Activated CD4-positive, alpha-beta T cell treated with anti-CD3 and anti-CD28 coated beads, Interleukin-10, Interleukin-2, amounts not matched to agents 100 ng/mL and 50 ng/mL, durations not matched to agents 16 hours and 8 hours (primary cell): ENCODE measurements at regions not wholly inside any gene's neighbourhood (a gene's known extent, or its start where the extent isn't known, plus 50 kb on each side); places are given as distances from the start of the nearest gene placed in this dataset.
"Not testable (repeated sequence)": the region's sequence is repeated elsewhere in the genome, so short reads cannot be mapped to it uniquely, and the experiment has no call there.

Source experiments
- DNase-seq: peaks from one replicate; pipeline ENCODE4 v3.0.0-alpha.2; 2020

- no peak for DNase-seq
These were observed 286.4 kb downstream of the PRDM5 start for GRCh38 chr4:120636120-120636630.

GRCh38 chr4:120633810-120634209 is 288.7 kb downstream of the PRDM5 start:
- DNase-seq, result no peak

DNA sequence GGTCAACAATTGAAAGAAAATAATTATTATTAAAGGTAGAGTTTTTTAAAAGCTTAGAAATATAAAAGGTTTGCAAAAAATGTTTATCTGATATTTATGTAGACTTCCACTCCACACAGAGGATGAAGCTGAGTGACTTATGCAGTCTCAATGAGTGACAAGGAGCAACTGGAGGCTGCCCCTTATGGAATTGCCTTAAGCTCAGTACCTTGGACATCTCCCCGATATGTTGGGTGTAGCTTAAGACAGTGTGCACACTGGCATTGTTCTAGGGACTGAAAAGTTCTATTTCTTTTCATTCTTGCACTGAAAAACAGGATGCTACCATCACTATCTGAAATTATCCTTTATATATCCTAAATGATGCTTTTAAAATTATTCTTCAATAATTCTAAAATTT is 292.1 kb downstream of the PRDM5 start:
- DNase-seq, result no peak

DNA sequence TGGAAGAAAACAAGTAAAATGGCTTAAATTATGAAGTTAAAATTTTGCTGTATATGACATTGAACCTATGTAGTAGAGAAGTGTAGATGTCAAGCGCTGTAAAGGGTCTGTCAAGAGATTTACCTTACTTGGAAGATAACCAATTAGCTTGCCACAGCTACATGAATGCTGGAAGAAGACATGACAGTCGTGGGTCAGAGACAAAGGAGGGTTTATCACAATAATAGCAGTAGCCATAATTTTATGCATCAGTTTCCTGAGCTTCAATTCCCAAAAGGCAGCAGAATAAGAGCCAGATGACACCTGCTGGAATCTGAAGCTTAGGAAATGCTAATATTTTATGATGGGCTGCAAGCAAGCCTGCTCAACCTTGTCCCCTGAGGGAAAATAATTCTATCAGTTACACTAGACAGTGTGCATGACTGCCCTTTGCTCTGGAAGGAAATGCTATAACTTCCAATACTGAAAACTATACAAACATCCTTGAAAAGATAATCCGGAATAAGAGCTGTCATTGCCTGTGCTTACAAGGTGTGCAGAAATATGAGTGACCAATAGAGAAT is 292.9 kb downstream of the PRDM5 start:
- no peak for DNase-seq

DNA sequence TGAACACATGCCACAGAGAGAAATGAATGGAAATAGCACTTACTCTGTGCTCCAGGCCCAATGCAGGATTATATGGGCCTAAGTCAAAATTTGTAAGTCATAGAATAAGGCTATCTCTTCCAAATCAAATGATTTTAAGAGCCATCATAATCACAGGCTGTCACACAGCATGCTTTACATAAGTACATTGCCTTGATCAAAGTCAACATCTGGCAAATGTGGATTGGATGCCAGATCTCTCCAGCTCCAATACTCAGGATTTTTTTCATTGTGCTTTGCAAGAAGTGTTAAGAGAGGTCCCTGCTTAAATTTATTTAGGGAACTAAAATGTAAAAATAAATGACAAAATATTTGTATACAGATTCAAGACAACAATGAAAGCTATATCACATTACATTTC is 299.9 kb downstream of the PRDM5 start:
- DNase-seq, result no peak

GRCh38 chr4:120617171-120617570 is 305.4 kb downstream of the PRDM5 start:
- DNase-seq, result no peak

GRCh38 chr4:120616041-120616440 is 306.5 kb downstream of the PRDM5 start:
- no peak for DNase-seq

GRCh38 chr4:120613778-120614177 is 308.7 kb downstream of the PRDM5 start:
- no peak for DNase-seq

- no peak for DNase-seq
These were observed 311.4 kb downstream of the PRDM5 start for GRCh38 chr4:120611092-120611491.

DNA sequence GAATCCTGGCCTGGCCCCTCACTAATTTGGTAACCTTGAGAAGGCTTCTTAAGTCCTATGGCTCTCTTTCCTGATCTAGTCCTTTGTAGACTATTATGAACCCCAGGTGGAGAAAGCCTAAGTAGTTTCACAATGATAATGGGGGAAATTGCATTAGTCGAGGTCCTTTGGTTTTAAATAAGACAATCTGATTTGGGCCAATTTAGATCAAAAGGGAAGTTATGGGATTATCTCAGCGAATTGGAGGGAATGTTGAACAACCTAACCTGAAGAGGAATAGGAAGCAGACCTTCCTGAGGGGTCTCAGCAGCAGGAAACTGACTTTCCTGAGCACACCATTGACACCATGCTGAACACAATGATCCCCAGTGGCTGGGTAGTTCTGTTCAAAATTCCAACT is 331.5 kb downstream of the PRDM5 start:
- DNase-seq, result no peak

DNA sequence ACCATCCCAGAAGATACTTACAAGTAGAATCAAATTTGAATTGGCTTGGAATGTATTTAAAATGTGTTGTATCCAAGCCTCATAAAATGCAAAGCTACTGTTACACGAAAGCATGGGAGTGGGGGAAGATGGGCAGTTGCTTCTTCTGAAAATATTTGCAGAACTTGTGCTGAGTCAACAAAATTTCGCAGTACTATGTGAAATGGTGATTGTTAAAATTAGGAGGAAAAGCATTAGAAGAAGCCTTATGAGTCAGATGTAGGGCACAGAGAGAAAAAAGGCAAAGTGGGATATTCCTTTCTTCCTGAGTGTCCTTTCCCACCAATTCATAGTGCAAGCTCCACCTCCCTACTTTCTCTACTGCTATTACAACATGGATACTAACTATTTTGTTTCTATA is 332.7 kb downstream of the PRDM5 start:
- DNase-seq, result no peak

DNA sequence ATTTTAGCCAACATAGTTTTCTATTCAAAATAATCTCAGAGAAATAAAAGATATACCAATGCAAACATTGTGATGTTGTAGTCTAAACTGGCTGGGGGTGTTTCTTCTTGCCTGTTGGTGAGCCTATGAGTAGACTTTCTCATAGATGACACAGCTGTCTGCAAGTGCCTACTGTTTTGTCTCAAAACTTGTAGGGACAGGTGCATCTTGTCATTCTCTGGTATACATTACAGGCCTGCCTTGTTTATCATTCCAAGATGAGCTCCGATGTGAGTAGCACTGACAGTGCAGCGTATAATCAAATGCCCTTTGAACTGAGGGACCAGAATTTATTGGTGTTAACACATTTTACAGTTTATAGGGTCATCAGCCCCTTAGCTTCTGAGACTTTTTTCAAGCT is 353.8 kb downstream of the PRDM5 start:
- no peak for DNase-seq

DNA sequence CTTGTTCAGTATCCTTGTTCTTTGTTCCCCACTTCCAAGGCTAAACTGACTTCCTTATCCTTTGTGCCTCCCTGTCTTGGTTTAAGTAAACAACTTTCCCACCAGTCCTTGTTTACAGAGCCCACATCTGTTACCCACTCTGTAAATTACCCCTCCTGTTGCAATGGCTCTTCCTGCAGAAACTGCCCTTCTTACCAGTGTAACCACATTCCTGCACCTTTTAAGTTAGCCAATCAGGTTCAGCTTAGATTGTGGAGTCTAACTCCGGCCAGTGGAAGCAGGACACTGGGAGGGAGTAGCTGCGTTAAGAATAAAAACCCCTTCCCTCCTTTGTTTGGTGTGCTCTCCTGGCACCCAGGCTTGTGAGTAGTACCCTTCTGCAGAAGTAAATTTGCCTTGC is 360.9 kb downstream of the PRDM5 start:
- DNase-seq, result no peak

GRCh38 chr4:120557372-120557771 is 365.2 kb downstream of the PRDM5 start:
- DNase-seq, result no peak

DNA sequence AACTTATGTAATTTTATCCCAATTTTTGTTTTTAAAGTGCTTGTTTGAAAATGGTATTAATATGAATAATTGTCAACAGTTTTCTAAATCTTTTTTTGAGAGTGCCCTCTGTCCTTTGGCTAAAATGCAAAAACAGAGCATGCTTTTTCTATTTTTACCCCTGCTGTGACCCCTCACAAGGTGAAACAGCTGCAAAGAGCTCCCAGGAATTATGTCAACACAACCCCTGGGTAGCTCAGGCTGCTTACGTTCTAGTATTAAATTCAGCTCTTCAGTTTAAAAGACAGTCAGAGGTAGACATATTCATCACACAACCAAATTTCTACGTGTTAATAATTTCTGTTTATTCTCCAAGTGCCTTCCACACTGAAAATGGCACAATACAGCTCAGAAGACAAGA is 367.5 kb downstream of the PRDM5 start:
- DNase-seq, result no peak

DNA sequence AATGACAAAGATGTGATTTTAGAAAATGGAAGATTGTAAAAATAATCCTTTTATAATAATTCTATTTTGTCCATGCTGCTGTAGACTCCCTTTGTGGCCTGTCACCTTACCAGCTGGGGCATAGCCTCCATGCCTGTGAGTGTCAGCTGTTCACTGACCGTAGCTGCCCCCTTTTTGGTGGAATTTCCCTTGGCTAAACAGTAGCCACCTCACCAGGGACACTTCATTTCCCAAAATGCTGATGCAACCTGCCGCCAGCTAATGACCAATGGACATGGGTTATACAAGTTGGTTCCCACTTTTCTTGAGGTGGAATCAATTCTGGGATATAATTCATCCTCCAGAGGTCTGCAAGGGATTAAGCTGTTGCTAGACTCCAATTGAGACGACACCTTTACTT is 368.4 kb downstream of the PRDM5 start:
- no peak for DNase-seq

- not testable (repeated sequence) for DNase-seq
These were observed 371.8 kb downstream of the PRDM5 start for GRCh38 chr4:120550624-120551220.

GRCh38 chr4:120549011-120549570 is 373.4 kb downstream of the PRDM5 start:
- DNase-seq, result no peak

DNA sequence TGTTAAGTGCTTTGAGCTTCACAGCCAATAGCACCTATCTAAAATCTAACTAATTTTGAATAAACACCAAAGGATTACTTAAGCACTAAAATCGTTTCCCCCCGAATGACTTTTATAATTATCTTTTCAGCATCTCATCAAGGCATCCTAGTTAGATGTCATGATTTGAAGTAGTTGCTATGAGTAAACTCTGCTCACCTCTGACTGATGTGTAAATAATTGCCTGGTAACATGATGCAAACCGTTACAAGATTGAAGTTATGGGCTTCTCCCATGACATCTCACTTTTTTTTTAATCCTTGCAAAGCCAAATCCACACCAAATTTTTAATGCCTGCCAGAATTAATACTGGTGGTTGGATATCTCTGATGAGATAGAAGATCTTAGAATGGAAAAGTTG is 377.1 kb downstream of the PRDM5 start:
- DNase-seq, result no peak

DNA sequence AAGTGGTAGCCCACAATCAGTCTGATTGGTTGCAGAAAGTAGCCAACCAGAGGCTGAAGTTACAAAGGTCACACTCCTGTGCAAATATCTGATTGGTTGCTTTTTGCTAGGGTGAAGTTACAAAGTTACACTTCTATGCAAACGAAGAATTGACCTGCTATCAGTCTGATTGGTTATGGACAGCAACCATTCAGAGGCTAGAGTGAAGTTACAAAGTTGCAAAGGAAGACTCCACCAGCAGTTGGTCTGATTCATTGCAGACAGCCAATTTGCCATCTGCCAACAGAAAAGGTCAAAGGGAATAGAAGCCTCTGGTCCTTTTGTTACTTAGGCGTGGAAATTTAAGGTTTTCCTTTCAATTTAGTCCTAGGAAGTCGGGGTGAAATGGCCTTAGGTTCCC is 377.7 kb downstream of the PRDM5 start:
- no peak for DNase-seq

DNA sequence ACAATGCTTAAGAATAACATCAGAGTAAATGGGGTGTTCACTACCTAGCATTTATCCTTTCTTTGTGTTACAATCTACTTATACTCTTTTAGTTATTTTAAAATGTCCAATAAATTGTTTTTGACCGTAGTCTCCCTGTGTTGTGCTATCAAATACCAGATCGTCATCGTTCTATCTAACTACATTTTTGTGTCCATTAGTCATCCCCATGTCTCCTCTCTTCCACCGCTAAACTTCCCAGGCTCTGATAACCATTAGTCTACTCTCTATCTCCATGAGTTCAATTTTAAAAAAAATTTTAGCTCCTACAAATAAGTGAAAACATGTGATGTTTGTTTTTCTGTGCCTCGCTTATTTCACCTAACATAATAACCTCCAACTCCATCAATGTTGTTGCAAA is 381.9 kb downstream of the PRDM5 start:
- DNase-seq, result no peak

GRCh38 chr4:120536884-120537283 is 385.6 kb downstream of the PRDM5 start:
- DNase-seq, result no peak

- DNase-seq, result no peak
These were observed 394.1 kb downstream of the PRDM5 start for GRCh38 chr4:120528428-120528827.

DNA sequence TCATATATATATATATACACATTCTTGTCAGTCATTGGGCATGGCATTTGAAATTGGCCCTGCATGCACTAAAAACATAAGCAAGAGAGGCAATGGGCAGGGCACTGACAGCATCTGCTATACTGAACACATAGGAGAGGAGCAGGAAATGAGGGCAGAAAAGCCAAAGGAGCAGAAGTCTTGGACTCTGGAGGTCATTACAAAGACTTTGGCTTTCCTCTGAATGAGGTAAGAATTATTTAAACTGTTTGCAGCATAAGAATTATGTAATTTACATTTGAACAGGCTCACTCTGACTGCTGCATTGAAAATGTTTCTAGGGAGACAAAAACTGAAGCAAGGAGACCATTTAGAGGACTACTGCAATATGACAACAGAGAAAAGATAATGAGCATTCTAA is 396.5 kb downstream of the PRDM5 start:
- no peak for DNase-seq

DNA sequence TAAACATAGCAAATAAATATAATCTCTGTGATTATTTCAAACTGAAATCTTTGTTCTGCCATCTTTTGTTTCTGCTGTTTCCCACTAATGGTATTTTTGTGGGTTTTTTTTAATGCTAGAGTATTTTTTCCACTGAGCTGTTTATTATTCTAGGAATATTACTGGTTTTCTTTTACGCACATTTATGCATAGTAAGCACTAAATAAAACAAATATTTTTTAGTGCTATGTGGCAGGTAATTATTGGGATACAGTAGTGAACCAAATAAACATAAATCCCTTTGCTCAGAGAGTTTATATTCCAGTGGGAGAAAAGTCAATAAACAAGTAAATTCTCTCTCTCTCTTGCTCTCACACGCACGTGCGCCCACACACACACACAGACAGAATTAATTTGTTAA is 397.4 kb downstream of the PRDM5 start:
- DNase-seq, result no peak
